GM10266 (cell line): ENCODE measurements at regions not wholly inside any gene's neighbourhood (a gene's known extent, or its start where the extent isn't known, plus 50 kb on each side); places are given as distances from the start of the nearest gene placed in this dataset.

Source experiments
- DNase-seq: peaks from one replicate; pipeline ENCODE4 v3.0.0; 2012; ENCODE audit errors: extremely low spot score
- TF ChIP-seq, protein P1 (sequence below): IDR thresholded peaks from 2 replicates; pipeline ENCODE4 v1.5.1; 2012; ENCODE audit warnings: mild to moderate bottlenecking, low read depth; ENCODE audit not compliant: control insufficient read depth, insufficient read depth; ENCODE audit errors: missing control alignments

DNA sequence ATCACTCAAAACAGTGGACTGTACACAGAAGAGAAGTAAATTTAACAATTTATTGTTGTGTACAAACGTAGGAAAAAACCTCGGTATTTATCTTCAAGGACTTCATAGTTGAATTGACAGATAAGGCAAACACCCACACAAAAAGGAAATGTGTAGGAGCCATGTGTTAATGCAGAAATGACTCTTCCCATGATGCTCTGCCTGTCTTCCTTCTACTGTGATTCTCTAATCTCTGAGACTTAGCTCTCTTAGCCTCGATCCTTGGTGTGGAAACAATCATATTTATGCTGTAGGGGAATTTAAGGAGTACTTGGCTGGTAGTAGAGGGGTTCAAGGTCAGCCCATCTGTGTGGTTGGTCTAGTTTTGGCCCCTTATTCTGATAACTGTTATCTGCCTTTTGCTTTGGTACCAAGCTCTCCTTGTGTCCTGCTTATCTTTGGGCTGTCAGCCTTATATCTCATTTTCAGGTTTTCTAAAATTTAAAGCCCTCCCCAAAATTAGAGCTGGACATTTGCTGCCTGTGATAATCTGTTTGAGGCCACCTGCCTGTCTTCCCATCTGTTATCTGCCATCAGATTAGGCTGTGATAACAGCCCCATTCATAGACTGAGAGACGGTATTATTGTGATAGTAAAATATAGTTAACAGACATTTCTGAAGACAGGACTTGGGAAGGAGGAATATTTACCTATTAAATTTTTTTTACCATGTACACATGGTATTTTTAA is 81.7 kb downstream of the GPR85 start:
- DNase-seq, result no peak
- TF ChIP-seq, protein P1, sequence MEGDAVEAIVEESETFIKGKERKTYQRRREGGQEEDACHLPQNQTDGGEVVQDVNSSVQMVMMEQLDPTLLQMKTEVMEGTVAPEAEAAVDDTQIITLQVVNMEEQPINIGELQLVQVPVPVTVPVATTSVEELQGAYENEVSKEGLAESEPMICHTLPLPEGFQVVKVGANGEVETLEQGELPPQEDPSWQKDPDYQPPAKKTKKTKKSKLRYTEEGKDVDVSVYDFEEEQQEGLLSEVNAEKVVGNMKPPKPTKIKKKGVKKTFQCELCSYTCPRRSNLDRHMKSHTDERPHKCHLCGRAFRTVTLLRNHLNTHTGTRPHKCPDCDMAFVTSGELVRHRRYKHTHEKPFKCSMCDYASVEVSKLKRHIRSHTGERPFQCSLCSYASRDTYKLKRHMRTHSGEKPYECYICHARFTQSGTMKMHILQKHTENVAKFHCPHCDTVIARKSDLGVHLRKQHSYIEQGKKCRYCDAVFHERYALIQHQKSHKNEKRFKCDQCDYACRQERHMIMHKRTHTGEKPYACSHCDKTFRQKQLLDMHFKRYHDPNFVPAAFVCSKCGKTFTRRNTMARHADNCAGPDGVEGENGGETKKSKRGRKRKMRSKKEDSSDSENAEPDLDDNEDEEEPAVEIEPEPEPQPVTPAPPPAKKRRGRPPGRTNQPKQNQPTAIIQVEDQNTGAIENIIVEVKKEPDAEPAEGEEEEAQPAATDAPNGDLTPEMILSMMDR, result no peak

DNA sequence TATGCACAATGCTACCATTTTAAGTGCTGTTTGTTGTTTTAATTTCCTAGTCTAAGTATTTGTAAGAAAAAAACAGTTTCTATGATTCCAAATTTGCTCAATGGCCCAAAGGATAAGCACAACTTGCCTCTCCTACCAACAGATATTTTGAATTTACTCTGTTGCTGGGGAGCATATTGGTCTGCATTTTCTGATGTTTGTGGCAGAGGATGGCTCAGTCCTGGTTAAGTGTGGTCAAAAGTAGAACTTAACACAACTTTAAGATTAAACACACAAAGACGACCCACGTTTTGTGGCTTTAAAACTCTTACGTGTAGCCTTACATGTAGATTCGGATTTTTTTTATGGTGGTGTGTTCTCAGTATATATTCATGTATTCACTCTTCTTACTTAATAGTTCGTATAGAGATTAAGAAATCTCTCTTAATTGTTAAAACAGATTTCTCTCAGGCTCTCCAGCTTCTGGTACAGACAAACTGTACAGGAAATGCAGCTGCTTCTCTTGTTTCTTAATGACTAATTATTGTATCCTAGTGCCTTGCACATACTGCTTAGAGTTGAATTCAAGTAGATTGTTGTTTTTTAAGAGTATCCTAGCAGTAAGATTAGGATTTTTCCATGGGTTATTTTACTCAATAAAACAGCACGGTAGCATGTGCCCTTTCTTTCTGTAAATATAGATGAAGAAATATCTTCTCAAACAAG is 86.2 kb downstream of the GPR85 start:
- no peak for DNase-seq
- TF ChIP-seq, protein P1, result no peak

DNA sequence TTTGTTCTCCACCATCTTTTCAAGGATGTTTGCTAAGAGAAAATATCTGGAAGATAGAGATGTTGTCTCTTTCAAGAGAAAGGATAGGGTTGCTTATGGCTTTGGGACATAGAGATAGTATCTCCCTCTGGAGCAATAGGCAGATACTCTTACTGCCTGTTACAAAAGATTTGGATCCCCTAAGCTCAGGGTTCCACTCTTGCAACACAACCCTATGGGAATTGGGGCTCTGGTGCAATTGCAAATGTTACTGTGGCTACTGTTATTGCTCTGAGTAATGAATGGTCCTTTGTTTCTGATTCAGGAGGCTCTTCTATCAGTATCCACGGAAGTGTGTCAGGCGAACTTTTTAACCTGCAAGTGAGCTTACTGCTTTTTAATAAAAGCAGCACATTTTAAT is 88.8 kb downstream of the GPR85 start:
- TF ChIP-seq, protein P1, result no peak
- no peak for DNase-seq

DNA sequence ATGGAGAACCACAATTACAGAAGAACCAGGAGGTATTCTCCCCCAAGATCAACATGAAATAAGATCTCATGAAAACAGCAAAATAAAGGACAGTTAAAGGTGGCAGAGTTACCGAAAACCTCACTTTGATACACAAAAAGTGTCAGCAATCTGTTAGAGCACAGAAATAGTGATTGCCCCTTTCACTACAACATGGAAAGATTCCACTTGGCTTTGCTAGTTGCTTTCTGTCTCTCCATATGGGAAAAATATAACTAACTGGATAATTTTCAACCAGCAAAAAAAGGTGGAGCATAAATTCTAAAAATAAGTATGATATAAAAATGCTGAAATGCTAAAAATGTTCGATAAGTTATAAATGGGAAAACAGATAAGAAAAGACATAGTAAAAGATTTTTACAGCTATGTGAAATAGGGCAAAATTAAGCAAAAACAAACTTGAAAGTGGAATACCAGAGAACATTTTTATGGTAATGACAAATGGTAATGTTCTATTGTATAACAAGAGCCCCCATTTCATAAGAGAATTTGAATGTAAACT is 90.2 kb downstream of the GPR85 start:
- TF ChIP-seq, protein P1, result no peak
- no peak for DNase-seq

DNA sequence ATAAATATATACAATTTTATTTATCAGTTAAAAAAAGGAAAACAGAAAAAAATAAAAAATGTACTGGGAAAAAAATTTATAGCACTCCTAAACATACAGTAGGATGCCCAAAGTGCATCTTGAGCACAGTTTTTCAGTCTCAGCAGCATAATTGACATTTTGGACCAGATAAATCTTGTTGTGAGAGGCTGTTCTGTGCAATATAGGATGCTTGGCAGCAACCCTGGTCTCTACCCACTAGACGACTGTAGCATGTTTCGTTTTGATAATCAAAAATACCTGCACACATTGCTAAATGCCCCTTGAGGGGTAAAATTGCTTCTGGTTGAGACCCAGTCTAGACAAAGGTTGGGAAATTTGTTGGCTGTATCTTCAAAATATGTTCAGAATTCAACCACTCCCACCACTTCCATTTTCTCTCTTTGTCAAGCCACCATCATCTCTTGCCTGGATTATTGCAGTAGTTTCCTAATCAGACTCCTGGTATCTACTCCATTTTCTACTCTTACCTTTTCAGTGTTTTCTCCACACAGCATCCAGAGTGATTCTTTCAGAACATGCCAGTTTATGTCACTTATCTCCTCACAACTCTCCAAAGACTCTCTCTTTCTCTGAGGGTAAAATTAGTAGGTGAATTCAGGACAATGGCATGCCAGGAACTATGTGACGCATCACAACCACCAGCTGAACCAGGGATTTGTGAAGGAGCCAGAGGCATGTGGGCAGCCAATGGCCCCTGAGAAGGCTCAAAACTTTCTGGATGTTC is 91.4 kb downstream of the GPR85 start:
- TF ChIP-seq, protein P1, result no peak
- no peak for DNase-seq

DNA sequence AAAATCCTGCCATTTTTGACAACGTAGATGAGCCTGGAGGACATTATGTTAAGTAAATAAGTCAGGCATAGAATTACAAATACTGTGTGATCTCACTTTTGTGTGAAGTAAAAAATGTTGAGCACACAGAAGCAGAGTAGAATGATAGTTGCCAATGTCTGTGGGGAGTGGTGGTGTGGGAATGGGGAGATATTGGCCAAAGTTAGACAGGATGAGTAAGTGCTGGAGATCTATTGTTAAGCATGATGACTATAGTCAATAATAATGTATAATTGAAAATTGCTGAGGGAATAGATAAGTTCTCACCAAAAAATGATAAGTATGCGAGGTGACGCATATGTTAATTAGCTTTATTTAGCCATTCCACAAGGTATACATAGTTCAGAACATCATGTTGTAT is 92.0 kb downstream of the GPR85 start:
- no peak for DNase-seq
- TF ChIP-seq, protein P1, result no peak

DNA sequence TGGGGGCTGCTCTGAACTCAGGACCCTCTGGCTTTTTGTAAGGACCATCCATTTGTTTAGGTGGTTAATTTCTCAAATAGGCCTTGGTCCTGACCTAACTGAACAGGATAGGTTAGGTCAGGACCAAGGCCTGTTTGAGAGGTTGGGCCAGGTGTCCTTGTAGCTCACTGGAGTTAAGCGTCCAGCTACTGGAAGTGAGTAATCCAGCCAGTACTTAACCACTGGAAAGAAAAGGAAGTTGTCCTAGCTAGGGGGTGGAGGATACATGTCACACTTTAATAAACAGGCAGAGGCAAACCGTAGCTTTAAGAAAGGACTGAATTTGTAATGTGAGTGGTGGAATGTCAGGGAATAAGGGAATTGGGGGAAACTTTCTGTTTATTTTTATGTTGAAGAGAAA is 96.0 kb downstream of the GPR85 start:
- DNase-seq, result no peak
- TF ChIP-seq, protein P1, result no peak
